Activated CD4-positive, alpha-beta T cell treated with anti-CD3 and anti-CD28 coated beads, Interleukin-2, amount 50 U/mL, for 24 hours (primary cell): ENCODE measurements at regions not wholly inside any gene's neighbourhood (a gene's known extent, or its start where the extent isn't known, plus 50 kb on each side); places are given as distances from the start of the nearest gene placed in this dataset.
"Not testable (repeated sequence)": the region's sequence is repeated elsewhere in the genome, so short reads cannot be mapped to it uniquely, and the experiment has no call there.

Experiments
- DNase-seq, 2 donors: peaks; one replicate each; pipeline ENCODE4 v3.0.0-alpha.2; 2020; ENCODE audit warnings: low read depth in 1 of 2, low spot score in 1 of 2

DNA sequence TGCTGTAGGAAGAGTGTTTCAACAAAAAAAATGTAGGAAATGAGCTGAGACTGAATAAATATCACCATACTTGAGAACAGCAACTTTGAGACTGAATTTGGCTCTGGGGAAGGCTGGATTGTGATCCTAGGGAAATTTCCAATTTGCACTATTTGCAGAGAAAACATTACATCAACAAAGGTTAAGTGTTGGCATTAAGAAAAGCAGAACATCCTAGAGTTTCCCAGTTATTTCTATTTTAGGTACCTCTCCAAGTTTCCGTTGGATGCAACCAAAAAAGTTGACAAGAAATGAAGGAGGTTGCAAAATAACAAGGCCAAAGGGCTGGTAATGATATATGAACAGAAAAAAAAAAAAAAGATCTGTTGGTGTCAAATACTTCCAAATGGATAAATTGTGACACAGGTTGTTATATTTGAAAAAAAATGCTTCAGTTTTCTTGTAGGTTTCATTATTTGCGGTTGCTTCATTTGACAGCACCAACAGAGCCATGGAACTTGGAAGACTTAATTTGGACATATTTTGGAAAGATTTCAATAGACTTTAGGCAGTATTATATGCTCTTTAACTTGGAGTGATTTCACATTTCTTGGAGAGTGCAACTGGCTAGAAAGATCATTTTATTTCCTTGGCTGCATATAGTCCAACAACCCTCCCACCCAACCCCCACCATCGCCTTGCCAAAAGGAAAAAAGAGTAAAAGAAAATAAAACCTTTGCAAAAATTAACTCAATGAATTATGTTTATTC is 230.8 kb downstream of the ZNF608 start:
- DNase-seq = no peak

DNA sequence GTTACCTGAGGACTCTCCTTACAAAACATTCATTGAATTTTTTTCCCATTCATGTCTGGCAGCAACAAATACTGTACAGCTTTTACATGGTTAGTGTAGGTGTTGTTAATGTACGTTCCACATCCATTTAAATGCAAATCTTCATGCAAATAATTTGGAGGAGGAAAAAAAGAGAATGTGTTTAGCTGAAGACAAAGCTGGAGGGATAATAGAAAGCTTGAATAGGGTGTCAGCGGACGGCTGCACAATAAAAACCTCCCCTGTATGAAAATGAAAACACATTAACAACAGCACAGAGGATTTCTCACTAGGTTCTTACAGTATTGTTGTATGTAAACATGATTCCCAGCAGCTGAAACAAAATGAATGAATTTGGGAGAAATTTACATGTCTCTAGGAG is 231.5 kb downstream of the ZNF608 start:
- no peak for DNase-seq

DNA sequence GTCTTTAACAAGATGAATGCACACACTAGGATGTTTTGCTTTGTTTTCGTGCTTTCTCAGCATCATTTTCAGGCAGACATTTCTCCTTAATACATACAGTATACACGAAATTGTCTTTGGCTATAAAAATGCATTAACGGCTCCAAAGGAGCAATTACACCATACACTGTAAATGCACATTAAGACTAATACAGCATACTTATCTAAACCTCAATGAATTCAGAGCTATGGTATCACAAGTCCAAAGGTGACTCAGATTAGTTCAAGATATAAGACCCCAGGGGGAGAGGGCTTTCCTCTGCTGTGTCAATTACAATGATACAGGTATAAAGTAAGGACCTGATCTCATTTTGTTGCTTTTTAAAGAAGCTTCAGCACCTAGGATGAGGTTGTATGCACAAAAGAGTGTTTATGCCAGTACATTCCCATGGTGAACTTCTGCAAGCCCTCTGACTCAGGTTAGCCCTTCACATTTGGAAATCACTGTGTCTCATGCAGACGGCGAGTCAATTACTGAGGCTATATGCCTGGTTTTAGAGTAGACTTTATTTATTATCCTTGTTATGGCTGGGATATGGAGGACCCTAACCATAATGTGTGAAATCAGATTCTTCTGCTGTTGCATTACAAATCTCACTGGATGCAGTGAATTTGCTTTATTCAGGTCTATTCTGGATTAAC is 233.3 kb downstream of the ZNF608 start:
- no peak for DNase-seq

DNA sequence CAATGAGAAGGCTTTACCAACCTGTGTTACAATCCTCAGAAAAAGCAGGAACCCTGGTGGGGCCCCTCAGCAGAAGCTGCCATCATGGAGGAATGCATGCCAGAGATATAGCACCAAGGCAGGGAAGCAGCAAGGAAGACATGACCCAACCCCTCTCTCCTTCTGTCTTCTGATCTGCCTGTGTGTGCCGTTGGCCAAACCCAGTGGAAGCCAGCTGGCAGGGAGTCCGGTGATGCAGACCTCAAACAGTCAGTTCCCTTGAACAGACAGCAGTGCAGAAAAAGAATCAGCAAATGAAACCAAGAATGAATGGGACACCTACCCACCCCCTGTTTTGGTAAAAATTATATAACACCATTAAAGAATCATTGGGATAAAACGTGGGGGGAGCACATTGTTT is 234.2 kb downstream of the ZNF608 start:
- no peak for DNase-seq

DNA sequence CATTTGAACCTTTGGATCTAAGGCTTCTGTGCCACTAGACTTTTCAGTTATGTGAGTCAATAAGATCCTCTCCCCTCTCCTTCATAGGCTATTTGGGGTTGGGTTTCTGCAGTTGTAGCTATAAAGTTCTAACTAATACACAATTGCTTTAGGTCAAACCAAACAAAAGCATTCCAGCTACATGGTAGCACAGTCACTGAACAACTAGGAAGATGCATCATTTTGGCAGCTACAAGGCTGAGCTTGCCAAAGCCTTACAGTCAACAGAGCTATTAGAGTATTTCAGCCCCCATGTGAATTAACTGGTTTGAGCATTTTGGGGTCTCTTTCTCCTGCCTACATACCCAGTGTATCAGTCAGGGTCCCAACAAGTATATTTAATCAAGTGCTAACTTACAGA is 234.6 kb downstream of the ZNF608 start:
- DNase-seq = no peak

DNA sequence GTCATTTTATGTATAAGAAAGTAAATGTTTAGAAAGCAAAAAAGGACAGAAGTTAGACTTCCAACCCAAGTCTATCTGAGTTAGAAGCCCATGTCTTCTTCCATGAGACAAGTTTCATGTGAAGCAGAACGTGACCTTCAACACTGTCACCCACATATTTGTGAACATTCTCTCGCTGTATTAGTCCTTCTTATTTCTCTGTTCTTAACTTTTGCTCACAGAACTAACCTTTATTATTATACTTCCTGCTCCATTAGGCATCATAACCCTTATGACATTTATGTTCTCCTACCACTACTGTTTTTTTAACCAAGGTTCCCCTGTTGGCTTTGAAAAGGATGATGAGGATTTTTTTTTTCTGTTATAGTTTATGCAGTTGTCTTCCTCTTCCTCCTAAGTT is 238.8 kb downstream of the ZNF608 start:
- DNase-seq = no peak

DNA sequence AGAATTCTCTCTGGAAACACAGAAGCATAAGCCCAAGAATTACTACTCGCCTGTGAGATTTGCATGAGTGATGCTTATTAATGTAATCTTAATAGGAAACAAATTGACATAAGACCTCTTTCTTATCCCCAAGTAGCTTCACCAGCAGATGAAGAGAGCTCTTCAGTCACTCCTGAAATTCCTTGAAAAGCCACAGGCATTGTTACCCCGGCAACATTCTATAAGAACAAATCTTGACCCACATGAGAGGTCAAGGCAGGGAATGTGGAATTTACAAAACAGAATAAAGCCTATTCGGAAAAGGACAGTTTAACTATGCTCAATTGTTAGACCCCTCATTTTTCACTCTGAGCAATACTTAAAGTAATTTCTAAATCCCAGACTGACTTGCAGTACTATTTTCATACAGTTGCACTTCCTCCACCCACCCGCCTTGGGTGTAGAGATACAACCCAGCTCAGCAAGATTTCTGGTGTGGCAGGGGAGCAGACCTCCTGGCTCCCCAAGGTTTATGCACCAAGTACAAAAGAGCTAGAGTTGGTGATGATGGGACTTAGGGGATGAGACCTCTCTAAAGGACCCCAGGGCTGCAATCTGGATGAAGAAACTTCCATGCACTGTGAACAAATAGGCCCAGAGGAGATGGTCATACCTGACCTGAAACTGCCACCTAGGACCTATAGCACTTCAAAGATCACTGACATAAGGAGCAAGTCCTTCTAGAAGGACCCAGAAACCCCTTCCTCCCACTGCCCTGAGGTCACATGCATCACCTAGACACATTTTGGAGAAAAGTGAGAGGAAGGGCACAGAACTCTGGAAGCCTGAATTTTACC is 242.1 kb downstream of the ZNF608 start:
- DNase-seq = no peak

DNA sequence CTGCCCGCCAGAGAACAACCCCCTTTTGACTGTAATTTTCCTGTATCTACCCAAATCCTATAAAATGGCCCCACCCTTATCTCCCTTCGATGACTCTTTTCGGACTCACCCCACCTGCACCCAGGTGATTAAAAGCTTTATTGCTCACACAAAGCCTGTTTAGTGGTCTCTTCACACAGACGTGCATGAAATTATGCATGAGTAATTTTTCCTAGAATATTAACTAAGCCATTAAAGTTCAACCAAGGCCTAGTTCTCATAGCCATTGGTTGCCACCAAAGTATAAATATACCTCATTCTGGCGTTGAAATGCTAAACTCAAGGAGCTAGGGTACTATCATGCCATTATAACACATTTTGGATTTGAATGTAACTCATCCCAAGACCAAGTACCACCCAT is 243.9 kb downstream of the ZNF608 start:
- no peak for DNase-seq

DNA sequence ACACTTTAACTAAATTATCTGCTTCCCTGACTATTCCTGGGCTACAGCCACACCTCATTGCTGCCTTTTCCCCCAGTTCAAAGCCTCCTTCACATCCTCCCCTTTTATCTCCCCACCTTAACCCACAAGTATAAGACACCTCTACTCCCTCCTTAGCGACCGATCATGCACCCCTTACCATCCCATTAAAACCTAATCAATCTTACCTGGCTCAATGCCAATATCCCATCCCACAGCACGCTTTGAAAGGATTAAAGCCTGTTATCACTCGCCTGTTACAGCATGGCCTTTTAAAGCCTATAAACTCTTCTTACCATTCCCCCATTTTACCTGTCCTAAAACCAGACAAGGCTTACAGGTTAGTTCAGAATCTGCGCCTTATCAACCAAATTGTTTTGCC is 246.6 kb downstream of the ZNF608 start:
- DNase-seq = not testable (repeated sequence)

DNA sequence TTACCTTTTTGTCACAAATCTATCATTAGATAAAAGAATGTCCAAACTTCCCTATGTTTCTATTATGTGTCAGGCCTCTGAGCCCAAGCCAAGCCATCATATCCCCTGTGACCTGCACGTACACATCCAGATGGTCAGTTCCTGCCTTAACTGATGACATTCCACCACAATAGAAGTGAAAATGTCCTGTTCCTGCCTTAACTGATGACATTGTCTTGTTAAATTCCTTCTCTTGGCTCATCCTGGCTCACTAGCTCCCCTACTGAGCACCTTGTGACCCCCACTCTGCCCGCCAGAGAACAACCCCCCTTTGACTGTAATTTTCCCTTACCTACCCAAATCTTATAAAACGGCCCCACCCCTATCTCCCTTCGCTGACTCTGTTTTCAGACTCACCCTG is 249.5 kb downstream of the ZNF608 start:
- not testable (repeated sequence) for DNase-seq

DNA sequence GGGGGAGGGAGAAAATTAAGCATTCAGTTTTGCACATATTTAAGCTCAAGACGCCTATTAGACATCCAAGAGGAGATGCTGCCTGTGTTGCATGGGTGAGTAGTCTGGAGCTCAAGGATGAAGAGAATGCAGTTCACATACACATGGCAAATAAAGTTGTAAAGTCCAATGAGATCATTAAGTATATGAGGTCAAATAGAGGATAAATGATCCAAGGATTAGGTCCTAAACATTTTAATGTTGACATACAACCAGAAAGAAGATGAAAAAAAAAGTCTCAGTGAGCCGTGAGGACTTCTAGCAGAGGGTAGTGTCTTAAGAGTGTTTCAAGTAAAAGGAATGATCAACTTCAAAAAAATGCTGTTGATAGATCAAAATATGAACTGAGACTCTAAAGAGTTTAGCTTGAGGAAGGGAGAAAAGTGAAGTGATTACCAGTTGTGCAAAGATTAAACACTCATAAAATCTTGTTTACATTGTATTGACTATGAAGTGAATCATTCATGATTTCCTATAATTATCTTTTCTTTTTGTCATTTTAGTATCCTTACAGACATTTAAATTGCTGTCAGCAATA is 251.8 kb downstream of the ZNF608 start:
- no peak for DNase-seq

DNA sequence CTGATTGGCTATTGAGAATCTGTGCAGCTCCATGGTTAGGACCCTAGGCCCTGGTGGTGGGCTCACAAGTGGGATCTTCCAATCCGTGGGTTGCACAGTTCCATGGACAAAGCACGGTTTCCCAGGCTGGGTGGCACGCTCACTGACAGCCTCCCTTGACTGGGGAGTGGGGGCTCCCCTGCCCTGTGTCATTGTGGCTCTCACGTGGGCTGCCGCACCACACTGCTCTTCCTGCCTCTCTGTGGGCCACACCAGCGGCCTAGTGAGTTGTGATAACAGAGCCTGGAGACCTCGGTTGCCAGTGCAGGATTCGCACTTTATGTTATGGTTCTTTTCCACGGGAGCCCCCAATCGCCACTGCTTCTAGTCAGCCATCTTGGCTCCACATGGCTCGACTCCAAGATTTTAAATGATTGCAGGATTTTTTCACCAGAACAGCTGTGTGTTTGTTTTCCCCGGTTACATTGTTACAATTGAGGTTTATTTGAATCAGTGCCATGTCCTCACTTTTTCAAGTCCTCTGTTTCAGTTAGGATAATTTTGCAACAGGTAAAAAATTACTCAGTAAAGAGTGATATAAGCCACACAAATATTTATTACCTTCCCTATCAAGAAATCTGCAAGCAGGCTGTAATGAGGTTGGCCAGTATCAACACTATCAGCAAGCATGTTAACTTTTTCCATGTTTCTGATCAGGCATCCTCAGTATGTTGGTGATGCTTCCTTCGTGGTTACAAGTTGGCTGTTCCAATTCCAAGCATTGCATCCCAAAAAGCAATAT is 253.8 kb downstream of the ZNF608 start:
- DNase-seq = no peak

DNA sequence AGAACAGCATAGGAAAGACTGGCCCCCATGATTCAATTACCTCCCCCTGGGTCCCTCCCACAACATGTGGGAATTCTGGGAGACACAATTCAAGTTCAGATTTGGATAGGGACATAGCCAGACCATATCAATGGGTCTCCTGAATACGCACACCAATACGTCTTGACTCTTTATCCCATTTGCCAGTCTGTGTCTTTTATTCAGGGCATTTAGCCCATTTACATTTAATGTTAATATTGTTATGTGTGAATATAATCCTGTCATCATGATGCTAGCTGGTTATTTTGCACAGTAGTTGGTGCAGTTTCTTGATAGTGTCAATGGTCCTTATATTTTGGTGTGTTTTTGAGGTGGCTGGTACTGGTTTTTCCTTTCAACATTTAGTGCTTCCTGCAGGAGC is 256.1 kb downstream of the ZNF608 start:
- DNase-seq = not testable (repeated sequence)

DNA sequence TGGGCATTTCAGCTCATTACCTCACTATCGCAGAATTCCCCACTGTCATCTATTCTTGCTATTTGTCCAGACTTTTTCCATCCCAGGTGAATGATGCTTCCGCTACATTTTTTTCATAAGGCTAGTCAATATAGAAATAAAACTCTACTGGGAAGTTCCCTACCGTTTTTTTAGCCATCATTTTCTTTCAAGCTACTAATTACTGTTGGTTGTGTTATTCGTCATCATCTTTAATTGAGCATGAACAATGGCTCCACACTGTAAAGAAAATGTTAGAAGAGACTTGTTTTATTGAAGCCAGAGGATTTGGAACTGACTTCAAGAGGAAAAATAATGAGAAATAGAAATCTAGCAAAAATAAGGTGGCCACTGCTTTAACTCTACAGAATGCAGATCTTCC is 265.0 kb downstream of the ZNF608 start:
- no peak for DNase-seq

DNA sequence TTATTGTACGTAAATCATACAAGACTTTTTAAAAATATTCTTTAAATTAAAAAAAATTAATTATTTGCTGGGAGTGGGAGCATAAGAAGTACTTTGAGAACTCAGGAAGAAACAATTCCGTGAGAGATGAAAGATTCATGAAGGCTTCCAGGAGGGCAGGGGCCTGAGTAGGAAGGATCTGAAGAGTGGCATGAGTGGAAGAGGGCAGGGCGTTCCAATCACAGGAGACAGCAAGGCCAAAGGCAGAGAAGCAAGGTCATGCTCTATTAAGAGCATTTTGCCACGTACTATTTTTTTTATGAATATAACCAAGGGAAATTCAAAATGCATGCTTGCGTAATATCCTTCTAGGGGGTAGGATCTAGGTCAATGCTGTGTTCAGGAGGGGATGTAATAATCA is 265.5 kb downstream of the ZNF608 start:
- DNase-seq = no peak

DNA sequence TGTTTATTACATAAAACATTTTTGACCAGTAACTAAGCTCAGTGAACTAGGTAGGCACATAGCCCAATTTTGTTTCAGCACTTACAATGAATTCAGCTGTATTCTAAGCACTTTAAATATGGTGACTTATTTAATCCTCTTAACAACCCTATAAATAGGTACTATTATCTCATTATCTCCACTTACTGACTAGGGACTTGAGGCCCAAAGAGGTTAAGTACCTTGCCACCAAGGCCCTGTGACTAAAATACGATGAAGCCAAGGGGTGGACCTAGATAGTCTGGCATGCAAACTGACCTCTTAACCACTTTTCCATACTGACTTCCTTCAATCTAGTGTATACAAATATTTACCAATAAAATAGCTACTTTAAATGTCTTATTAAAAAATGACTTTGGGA is 266.4 kb downstream of the ZNF608 start:
- DNase-seq = no peak

DNA sequence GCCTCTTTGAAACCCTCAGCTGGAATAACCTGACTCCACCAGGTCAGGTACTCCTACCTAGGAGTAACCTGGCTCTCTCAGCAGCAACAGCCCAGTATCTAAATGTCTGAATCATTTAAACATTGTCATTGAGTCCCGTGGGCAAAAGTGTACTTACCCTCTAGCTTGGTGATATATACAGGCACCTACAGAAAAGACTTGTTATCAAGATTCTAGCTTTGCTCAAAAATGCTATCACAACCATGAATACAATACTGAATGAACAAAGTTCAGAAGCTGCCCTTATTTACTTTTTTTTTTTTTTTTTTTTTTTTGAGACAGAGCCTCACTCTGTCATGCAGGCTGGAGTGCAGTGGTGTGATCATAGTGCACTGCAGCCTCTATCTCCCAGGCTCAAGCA is 268.2 kb downstream of the ZNF608 start:
- no peak for DNase-seq

DNA sequence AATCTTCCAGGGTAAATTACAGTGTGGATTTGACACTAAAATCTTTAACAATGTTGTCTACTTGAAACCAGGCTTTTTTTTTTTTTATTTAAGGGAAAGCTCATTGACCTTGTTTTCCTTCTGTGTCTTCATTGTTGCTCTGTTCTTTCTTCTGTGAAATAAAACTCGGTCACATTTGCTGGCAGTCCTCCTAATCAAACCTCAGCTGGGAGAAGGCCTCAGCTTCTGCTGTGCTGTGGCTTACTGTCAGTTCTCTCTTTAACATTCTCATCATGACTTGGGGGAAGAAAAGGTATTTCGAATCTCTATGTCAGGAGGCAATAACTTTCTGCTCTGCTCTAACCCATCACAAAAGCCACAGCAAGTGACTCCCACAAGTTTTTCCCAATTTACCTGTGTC is 268.9 kb downstream of the ZNF608 start:
- no peak for DNase-seq

DNA sequence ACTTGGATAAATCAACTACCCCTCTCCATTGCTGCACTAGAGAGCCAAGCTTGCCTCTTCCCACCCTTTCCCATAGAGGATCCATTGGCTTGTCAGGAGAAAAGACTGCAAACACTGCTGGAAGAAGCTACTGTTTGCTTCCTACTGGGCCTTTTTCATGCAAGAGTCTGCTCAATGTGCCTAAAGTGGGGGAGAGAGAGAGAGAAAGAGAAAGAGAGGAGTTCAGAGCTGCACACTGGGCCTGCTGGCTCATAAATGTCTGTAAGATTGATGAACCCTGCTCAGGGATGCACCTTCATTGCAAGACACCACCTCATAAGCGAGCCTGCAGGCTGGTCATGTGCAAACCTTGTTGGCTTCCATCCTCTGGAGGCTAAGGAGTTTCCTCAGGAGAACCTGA is 269.4 kb downstream of the ZNF608 start:
- DNase-seq = no peak

DNA sequence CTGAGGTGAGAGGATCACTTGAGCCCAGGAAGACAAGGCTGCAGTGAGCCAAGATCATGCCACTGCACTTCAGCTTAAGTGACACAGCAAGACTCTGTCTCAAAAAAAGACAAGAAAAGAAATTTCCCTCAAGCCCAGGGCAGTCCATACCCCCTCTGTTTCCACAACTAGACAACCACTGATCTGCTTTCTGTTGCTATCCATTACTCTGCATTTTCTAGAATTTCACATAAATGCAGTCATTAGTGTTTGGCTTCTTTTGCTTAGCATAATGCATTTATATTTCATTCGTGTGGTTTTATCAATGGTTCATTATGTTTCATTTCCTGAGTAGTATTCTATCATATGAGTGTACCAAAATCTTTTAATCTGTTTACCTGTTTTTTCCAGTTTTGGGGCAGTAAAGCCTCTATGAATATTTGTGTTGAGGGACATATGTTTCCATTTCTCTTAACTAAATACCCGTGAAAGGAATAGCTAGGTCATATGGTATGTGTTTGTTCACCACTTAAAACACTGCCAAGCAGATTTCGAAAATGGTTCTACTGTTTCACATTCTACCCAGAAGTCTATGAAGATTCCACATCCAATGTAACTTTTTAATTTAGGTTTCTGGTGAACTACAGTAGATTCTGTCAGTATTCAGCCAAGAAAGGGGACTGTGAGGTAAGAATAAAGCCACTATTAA is 271.8 kb downstream of the ZNF608 start:
- no peak for DNase-seq
